GM23338 (cell line): ENCODE measurements at regions not wholly inside any gene's neighbourhood (a gene's known extent, or its start where the extent isn't known, plus 50 kb on each side); places are given as distances from the start of the nearest gene placed in this dataset.
A peak's percentile ranks its signal among the peaks of the same experiment; 100 is the strongest.

Experiments
- ATAC-seq: fragments of 200-7000 bp; cut with Tn5 transposase; 3 replicates; pipeline ENCODE4 v1.9.1; 2020
- DNase-seq: peaks from one replicate; pipeline ENCODE4 v3.0.0-alpha.2; 2015; ENCODE audit warnings: low spot score
- H2AFZ ChIP-seq: fragments of 200-600 bp; sonication (generic); 2 replicates; pipeline ENCODE4 v1.8.0; 2016; ENCODE audit warnings: antibody characterized with exemption, mild to moderate bottlenecking, moderate library complexity
- H3F3A ChIP-seq: fragments of 200-600 bp; sonication (generic); replicated peaks from 2 replicates; pipeline ENCODE4 v1.8.0; 2017; ENCODE audit warnings: antibody characterized with exemption, mixed run types, low read depth
- H3K27ac ChIP-seq: fragments of 200-600 bp; sonication (generic); 2 replicates; pipeline ENCODE4 v1.6.1; 2016; ENCODE audit warnings: low read depth
- H3K27me3 ChIP-seq: fragments of 200-600 bp; sonication (generic); 2 replicates; pipeline ENCODE4 v1.8.0; 2016; ENCODE audit warnings: mild to moderate bottlenecking, mixed run types, moderate library complexity; ENCODE audit not compliant: insufficient read depth
- H3K36me3 ChIP-seq: fragments of 200-600 bp; sonication (generic); 2 replicates; pipeline ENCODE4 v1.8.0; 2016; ENCODE audit warnings: mild to moderate bottlenecking; ENCODE audit not compliant: insufficient read depth
- H3K4me1 ChIP-seq: fragments of 200-600 bp; sonication (generic); 2 replicates; pipeline ENCODE4 v1.8.0; 2016; ENCODE audit warnings: mild to moderate bottlenecking, moderate library complexity; ENCODE audit not compliant: insufficient read depth
- H3K4me2 ChIP-seq: fragments of 200-600 bp; sonication (generic); 2 replicates; pipeline ENCODE4 v1.7.1; 2017; ENCODE audit warnings: mixed run types
- H3K4me3 ChIP-seq: fragments of 200-600 bp; sonication (generic); 2 replicates; pipeline ENCODE4 v1.6.1; 2016; ENCODE audit warnings: mixed run types
- H3K79me2 ChIP-seq: fragments of 200-600 bp; sonication (generic); replicated peaks from 2 replicates; pipeline ENCODE4 v1.8.0; 2017; ENCODE audit warnings: mild to moderate bottlenecking; ENCODE audit not compliant: insufficient read depth
- H3K9me2 ChIP-seq: fragments of 200-600 bp; sonication (generic); 2 replicates; pipeline ENCODE4 v1.8.0; 2017; ENCODE audit not compliant: insufficient read depth
- H4K20me1 ChIP-seq: fragments of 200-600 bp; sonication (generic); replicated peaks from 2 replicates; pipeline ENCODE4 v1.8.0; 2017; ENCODE audit warnings: mild to moderate bottlenecking; ENCODE audit not compliant: insufficient read depth
- H3K27ac Mint-ChIP-seq: 2 replicates; pipeline ENCODE4 v1.8.0; 2020; ENCODE audit warnings: inconsistent platforms, mild to moderate bottlenecking, moderate library complexity, mixed read lengths
- H3K27me3 Mint-ChIP-seq: 3 replicates; pipeline ENCODE4 v1.8.0; 2022; ENCODE audit warnings: low read depth, mild to moderate bottlenecking, moderate library complexity, mixed read lengths, inconsistent platforms; ENCODE audit not compliant: insufficient read depth, poor library complexity
- H3K36me3 Mint-ChIP-seq: 3 replicates; pipeline ENCODE4 v1.8.0; 2021; ENCODE audit warnings: low read depth, mild to moderate bottlenecking, inconsistent platforms, moderate library complexity, mixed read lengths
- H3K4me1 Mint-ChIP-seq: 3 replicates; pipeline ENCODE4 v1.8.0; 2020; ENCODE audit warnings: mild to moderate bottlenecking, inconsistent platforms, mixed read lengths
- H3K4me3 Mint-ChIP-seq: 3 replicates; pipeline ENCODE4 v1.8.0; 2021; ENCODE audit warnings: moderate library complexity, mild to moderate bottlenecking, inconsistent platforms, mixed read lengths
- H3K9me3 Mint-ChIP-seq: 3 replicates; pipeline ENCODE4 v1.8.0; 2020; ENCODE audit warnings: moderate library complexity, mild to moderate bottlenecking, inconsistent platforms, mixed read lengths
- ETS1 ChIP-seq: IDR thresholded peaks from 2 replicates; pipeline ENCODE4 v1.6.1; 2016; ENCODE audit warnings: antibody characterized with exemption
- EZH2phosphoT487 ChIP-seq: fragments of 200-600 bp; sonication (generic); IDR thresholded peaks from one replicate; pipeline ENCODE4 v1.8.1; 2018; ENCODE audit warnings: antibody characterized with exemption; ENCODE audit not compliant: unreplicated experiment
- JUNB ChIP-seq: IDR thresholded peaks from one replicate; pipeline ENCODE4 v1.6.1; 2016; ENCODE audit warnings: antibody characterized with exemption; ENCODE audit not compliant: unreplicated experiment
- NANOG ChIP-seq: IDR thresholded peaks from 2 replicates; pipeline ENCODE4 v1.6.1; 2016; ENCODE audit warnings: antibody characterized with exemption, borderline replicate concordance
- REST ChIP-seq: IDR thresholded peaks from one replicate; pipeline ENCODE4 v1.6.1; 2018; ENCODE audit warnings: antibody characterized with exemption; ENCODE audit not compliant: unreplicated experiment
- STAT1 ChIP-seq: IDR thresholded peaks from one replicate; pipeline ENCODE4 v1.6.1; 2016; ENCODE audit warnings: antibody characterized with exemption; ENCODE audit not compliant: unreplicated experiment
- ZNF114 ChIP-seq: fragments of 250-450 bp; sonication (Bioruptor Pico); IDR thresholded peaks from 2 replicates; pipeline ENCODE4 v1.5.0; 2020; ENCODE audit warnings: mild to moderate bottlenecking, moderate library complexity
- TF ChIP-seq, protein P1 (sequence below), 2 experiments: fragments of 200-600 bp in 1 of 2; sonication (generic) in 1 of 2; conservative IDR thresholded peaks; 2 replicates each; pipeline versions ENCODE4 v1.5.1 to v1.6.1; 2016 to 2017; ENCODE audit warnings: antibody characterized with exemption in 2 of 2, low read depth in 2 of 2, mild to moderate bottlenecking in 2 of 2, moderate library complexity in 1 of 2

GRCh38 chr4:125398263-125399002, 83.7 kb downstream of the FAT4 start (continued):
- TF ChIP-seq JUNB (no peak), ETS1 (no peak), EZH2phosphoT487 (no peak), REST (no peak), NANOG (no peak), STAT1 (no peak), ZNF114 (CRISPR knock-in tag) (no peak)
- TF ChIP-seq, protein P1, sequence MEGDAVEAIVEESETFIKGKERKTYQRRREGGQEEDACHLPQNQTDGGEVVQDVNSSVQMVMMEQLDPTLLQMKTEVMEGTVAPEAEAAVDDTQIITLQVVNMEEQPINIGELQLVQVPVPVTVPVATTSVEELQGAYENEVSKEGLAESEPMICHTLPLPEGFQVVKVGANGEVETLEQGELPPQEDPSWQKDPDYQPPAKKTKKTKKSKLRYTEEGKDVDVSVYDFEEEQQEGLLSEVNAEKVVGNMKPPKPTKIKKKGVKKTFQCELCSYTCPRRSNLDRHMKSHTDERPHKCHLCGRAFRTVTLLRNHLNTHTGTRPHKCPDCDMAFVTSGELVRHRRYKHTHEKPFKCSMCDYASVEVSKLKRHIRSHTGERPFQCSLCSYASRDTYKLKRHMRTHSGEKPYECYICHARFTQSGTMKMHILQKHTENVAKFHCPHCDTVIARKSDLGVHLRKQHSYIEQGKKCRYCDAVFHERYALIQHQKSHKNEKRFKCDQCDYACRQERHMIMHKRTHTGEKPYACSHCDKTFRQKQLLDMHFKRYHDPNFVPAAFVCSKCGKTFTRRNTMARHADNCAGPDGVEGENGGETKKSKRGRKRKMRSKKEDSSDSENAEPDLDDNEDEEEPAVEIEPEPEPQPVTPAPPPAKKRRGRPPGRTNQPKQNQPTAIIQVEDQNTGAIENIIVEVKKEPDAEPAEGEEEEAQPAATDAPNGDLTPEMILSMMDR (conservative IDR thresholded peaks at IDR 0.05; ENCODE audit: low read depth in 2 of 2) = no peak

GRCh38 chr4:125400756-125401155, 86.0 kb downstream of the FAT4 start:
- Mint-ChIP-seq H3K9me3 (no peaks in the 10 kb centered on the region), H3K4me1 (peaks cover 3% of the 10 kb centered on the region; the same call in 2 of the 3 replicates), H3K4me3 (no peak overlapping the region), H3K36me3 (no peaks in the 10 kb centered on the region), H3K27ac (peak overlapping the region; percentile 15; the same call in 1 of the 2 replicates), H3K27me3 (no peaks in the 10 kb centered on the region)
- no peaks in the 10 kb centered on the region for H3K36me3 ChIP-seq
- no peak overlapping the region for H3K27ac ChIP-seq
- no peaks in the 10 kb centered on the region for H3K79me2 ChIP-seq
- H2AFZ ChIP-seq = no peak overlapping the region
- H3K27me3 ChIP-seq = no peaks in the 10 kb centered on the region
- TF ChIP-seq REST = no peak
- DNase-seq = no peak
- ATAC-seq = no peak
- H3K4me2 ChIP-seq = no peak overlapping the region
- H3K4me1 ChIP-seq = no peaks in the 10 kb centered on the region
- H3K9me2 ChIP-seq = no peaks in the 10 kb centered on the region
- H3F3A ChIP-seq = no peaks in the 10 kb centered on the region
- no peaks in the 10 kb centered on the region for H4K20me1 ChIP-seq
- H3K4me3 ChIP-seq = no peak overlapping the region
